GM13976 (cell line): ENCODE measurements at regions not wholly inside any gene's neighbourhood (a gene's known extent, or its start where the extent isn't known, plus 50 kb on each side); places are given as distances from the start of the nearest gene placed in this dataset.
"Not testable (repeated sequence)": the region's sequence is repeated elsewhere in the genome, so short reads cannot be mapped to it uniquely, and the experiment has no call there.

Experiments
- DNase-seq: peaks from one replicate; pipeline ENCODE4 v3.0.0; 2012; ENCODE audit warnings: low spot score
- CTCF ChIP-seq: IDR thresholded peaks from 2 replicates; pipeline ENCODE4 v1.5.1; 2012; ENCODE audit warnings: borderline replicate concordance, mild to moderate bottlenecking; ENCODE audit not compliant: insufficient read depth; ENCODE audit errors: extremely low read depth, missing control alignments, control extremely low read depth
- in situ Hi-C: fragments of 300-500 bp; cut with MboI; formaldehyde crosslinking; loops from one replicate; pipeline ENCODE4 v1.12.0; 2022; ENCODE audit warnings: low sequenced_read_pairs, mixed read lengths, inconsistent platforms; ENCODE audit not compliant: unreplicated experiment

DNA sequence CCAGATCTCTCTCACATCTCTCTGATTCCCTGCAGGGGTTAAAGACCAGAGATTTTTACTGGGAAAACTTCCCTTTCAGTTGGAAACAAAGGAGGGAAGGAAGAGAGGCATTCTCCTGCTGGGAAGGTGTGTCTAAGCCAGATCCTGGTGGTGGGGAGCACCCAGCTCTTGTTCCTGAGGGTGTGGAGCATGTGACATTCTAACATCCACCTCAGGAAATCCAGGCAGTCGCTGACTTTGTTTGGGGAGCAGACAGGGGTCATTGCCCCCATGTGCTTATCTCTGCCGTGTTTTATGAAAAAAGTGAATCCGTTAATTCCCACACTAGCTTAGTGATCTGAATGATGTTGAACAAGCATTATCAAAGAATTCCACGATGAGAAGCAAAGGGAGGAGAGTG is 431.7 kb upstream of the AMELY start:
- TF ChIP-seq CTCF = no peak
- in situ Hi-C loops = no loop called here
- DNase-seq = no peak

- in situ Hi-C loops, DNase-seq: not testable (repeated sequence)
Observed at GRCh38 chrY:7342732-7343131, 431.2 kb upstream of the AMELY start.

DNA sequence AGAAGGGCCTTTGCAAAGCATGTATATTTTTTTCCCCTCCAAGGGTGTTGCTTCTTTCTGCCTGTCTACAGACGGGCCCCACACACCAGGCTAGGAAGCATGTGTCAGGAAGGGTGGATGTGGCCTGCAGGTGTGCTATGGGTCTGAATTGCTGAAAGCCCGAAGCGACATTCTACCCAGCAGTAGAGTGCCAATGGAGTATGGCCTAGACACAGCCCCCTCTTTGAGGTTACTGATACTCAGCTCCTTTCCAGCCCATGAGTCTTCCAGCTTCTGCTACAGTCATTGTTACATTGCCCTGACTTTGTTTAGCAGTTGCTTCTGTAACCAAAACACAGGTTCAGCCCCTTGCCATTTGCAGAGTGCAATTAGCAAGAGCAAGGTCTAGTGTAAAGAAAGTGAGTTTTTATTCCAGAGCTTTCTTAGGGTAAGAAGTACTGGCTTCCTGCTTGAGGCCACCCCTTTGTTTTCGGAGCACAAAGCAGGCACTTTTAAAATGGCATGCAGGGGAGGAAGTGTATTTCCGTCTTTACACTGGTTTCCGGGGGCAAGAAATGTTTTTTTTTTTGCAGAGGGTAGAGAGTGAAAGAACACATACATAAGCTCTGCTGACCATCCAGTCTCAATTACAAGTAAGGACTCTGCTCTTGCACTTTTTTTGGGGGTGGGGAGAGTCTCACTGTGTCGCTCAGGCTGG is 428.0 kb upstream of the AMELY start:
- in situ Hi-C loops = no loop called here
- DNase-seq = no peak
- TF ChIP-seq CTCF = no peak

- no peak for TF ChIP-seq CTCF
- no peak for DNase-seq
- in situ Hi-C loops = no loop called here
Observed at GRCh38 chrY:7336023-7336873, 424.7 kb upstream of the AMELY start.

- in situ Hi-C loops = no loop called here
- no peak for DNase-seq
- no peak for TF ChIP-seq CTCF
Observed at GRCh38 chrY:7334449-7334848, 422.9 kb upstream of the AMELY start.

GRCh38 chrY:7326296-7327246 is 415.0 kb upstream of the AMELY start:
- no peak for TF ChIP-seq CTCF
- DNase-seq = no peak
- in situ Hi-C loops = no loop called here
